IMR-90 (cell line): ENCODE measurements at regions not wholly inside any gene's neighbourhood (a gene's known extent, or its start where the extent isn't known, plus 50 kb on each side); places are given as distances from the start of the nearest gene placed in this dataset.

Experiments used
- ATAC-seq: fragments of 200-7000 bp; cut with Tn5 transposase; 2 replicates; pipeline ENCODE4 v1.9.1; 2020; ENCODE audit warnings: low read depth, mild to moderate bottlenecking, moderate library complexity
- BruUV-seq: library from RNA; stranded (reverse); fragments of 400-500 nt; replicated peaks from 2 replicates; lab custom pipeline; 2021; lab: Mats Ljungman, UMichigan
- CTCF ChIA-PET: fragments of 300-600 bp; formaldehyde crosslinking; extraction: SDS; loops from one replicate; lab custom pipeline; 2021; ENCODE audit warnings: antibody characterized with exemption; lab: Yijun Ruan, JAX
- POLR2A ChIA-PET: fragments of 300-600 bp; sonication (Branson Sonifier 250); formaldehyde crosslinking; loops from one replicate; lab custom pipeline; 2022; ENCODE audit warnings: antibody characterized with exemption; ENCODE audit not compliant: unreplicated experiment; lab: Charles Lee
- DNase-seq: peaks from one replicate; pipeline ENCODE4 v3.0.0; 2013
- H2AFZ ChIP-seq: replicated peaks from 2 replicates; pipeline ENCODE3; 2013; ENCODE audit warnings: low read length, mild to moderate bottlenecking; ENCODE audit not compliant: poor library complexity
- H2AK5ac ChIP-seq: 2 replicates; pipeline ENCODE4 v1.6.1; 2013; ENCODE audit warnings: low read depth, low read length, inconsistent platforms
- H2AK9ac ChIP-seq: replicated peaks from 2 replicates; pipeline ENCODE3; 2013; ENCODE audit warnings: mild to moderate bottlenecking, low read depth, low read length, moderate library complexity; ENCODE audit not compliant: poor library complexity
- H2BK120ac ChIP-seq: 2 replicates; pipeline ENCODE4 v1.6.1; 2013; ENCODE audit warnings: low read depth, low read length, inconsistent platforms
- H2BK15ac ChIP-seq: 3 replicates; pipeline ENCODE4 v1.6.1; 2013; ENCODE audit warnings: low read depth, low read length, inconsistent platforms
- H2BK20ac ChIP-seq: 2 replicates; pipeline ENCODE4 v1.6.1; 2013; ENCODE audit warnings: low read depth, mild to moderate bottlenecking, inconsistent platforms, low read length, moderate library complexity
- H2BK5ac ChIP-seq: 2 replicates; pipeline ENCODE4 v1.6.1; 2013; ENCODE audit warnings: mild to moderate bottlenecking, low read depth, low read length, inconsistent platforms; ENCODE audit not compliant: poor library complexity, severe bottlenecking
- H3K14ac ChIP-seq: replicated peaks from 2 replicates; pipeline ENCODE4 v1.6.1; 2013; ENCODE audit warnings: low read depth, low read length, inconsistent platforms
- H3K18ac ChIP-seq: 2 replicates; pipeline ENCODE4 v1.6.1; 2013; ENCODE audit warnings: low read depth, low read length, control low read depth
- H3K23ac ChIP-seq: 2 replicates; pipeline ENCODE4 v1.6.1; 2013; ENCODE audit warnings: low read depth, low read length, inconsistent platforms
- H3K27ac ChIP-seq: 2 replicates; pipeline ENCODE4 v1.5.1; 2013; ENCODE audit warnings: mild to moderate bottlenecking, control low read depth, low read length; ENCODE audit not compliant: insufficient read depth
- H3K27me3 ChIP-seq: 2 replicates; pipeline ENCODE4 v1.6.1; 2013; ENCODE audit warnings: low read length; ENCODE audit not compliant: control insufficient read depth, insufficient read depth
- H3K36me3 ChIP-seq: 2 replicates; pipeline ENCODE4 v1.6.1; 2013; ENCODE audit warnings: low read length, mixed read lengths; ENCODE audit not compliant: control insufficient read depth, insufficient read depth
- H3K4ac ChIP-seq: 2 replicates; pipeline ENCODE4 v1.6.1; 2013; ENCODE audit warnings: low read depth, low read length, inconsistent platforms
- H3K4me1 ChIP-seq: 2 replicates; pipeline ENCODE4 v1.6.1; 2013; ENCODE audit warnings: low read length, mixed read lengths; ENCODE audit not compliant: control insufficient read depth, insufficient read depth
- H3K4me2 ChIP-seq: 2 replicates; pipeline ENCODE4 v1.6.1; 2013; ENCODE audit warnings: low read depth, mild to moderate bottlenecking, control low read depth, low read length, moderate library complexity
- H3K4me3 ChIP-seq: 2 replicates; pipeline ENCODE4 v1.5.1; 2013; ENCODE audit warnings: low read depth, mild to moderate bottlenecking, control low read depth, low read length, moderate library complexity; ENCODE audit not compliant: insufficient read depth
- H3K56ac ChIP-seq: 2 replicates; pipeline ENCODE4 v1.6.1; 2013; ENCODE audit warnings: low read length, inconsistent platforms; ENCODE audit not compliant: insufficient read depth; ENCODE audit errors: extremely low read depth
- H3K79me1 ChIP-seq, 2 experiments: 2 replicates each; pipeline ENCODE4 v1.6.1; 2013; ENCODE audit warnings: low read length in 2 of 2, inconsistent platforms in 1 of 2, low read depth in 1 of 2
- H3K9ac ChIP-seq: 2 replicates; pipeline ENCODE4 v1.6.1; 2013; ENCODE audit warnings: low read depth, low read length, control low read depth
- H3K9me1 ChIP-seq: 2 replicates; pipeline ENCODE4 v1.6.1; 2013; ENCODE audit warnings: low read length, inconsistent platforms; ENCODE audit not compliant: insufficient read depth
- H3K9me3 ChIP-seq: 2 replicates; pipeline ENCODE4 v1.6.1; 2013; ENCODE audit warnings: low read length; ENCODE audit not compliant: control insufficient read depth, insufficient read depth
- H4K20me1 ChIP-seq: 2 replicates; pipeline ENCODE4 v1.6.1; 2013; ENCODE audit warnings: low read length, inconsistent platforms; ENCODE audit not compliant: insufficient read depth
- H4K5ac ChIP-seq: 2 replicates; pipeline ENCODE4 v1.6.1; 2013; ENCODE audit warnings: mild to moderate bottlenecking, low read depth, low read length, control low read depth
- H4K8ac ChIP-seq, 2 experiments: 2 replicates each; pipeline ENCODE4 v1.6.1; 2013; ENCODE audit warnings: low read depth in 2 of 2, low read length in 2 of 2, control low read depth in 1 of 2, inconsistent platforms in 1 of 2
- H4K91ac ChIP-seq: 2 replicates; pipeline ENCODE4 v1.6.1; 2013; ENCODE audit warnings: low read depth, low read length, inconsistent platforms; ENCODE audit not compliant: insufficient read depth
- BHLHE40 ChIP-seq: fragments of 150-350 bp; IDR thresholded peaks from 2 replicates; pipeline ENCODE4 v1.6.1; 2016; ENCODE audit warnings: mild to moderate bottlenecking, low read depth, low read length
- CTCF ChIP-seq: conservative IDR thresholded peaks from 2 replicates; pipeline ENCODE4 v1.5.1; 2012; ENCODE audit warnings: mild to moderate bottlenecking, low read depth, low read length, improper control_type of control experiment
- FOS ChIP-seq: fragments of 150-350 bp; IDR thresholded peaks from 2 replicates; pipeline ENCODE4 v1.6.1; 2016; ENCODE audit warnings: low read depth, low read length
- MAFK ChIP-seq: IDR thresholded peaks from 2 replicates; pipeline ENCODE4 v1.6.1; 2012; ENCODE audit warnings: low read depth, low read length, improper control_type of control experiment
- MAZ ChIP-seq: IDR thresholded peaks from 2 replicates; pipeline ENCODE4 v1.6.1; 2012; ENCODE audit warnings: low read depth, mild to moderate bottlenecking, low read length, improper control_type of control experiment, moderate library complexity, borderline replicate concordance
- POLR2A ChIP-seq: IDR thresholded peaks from 2 replicates; pipeline ENCODE4 v1.6.1; 2012; ENCODE audit warnings: mild to moderate bottlenecking, low read depth, low read length
- RCOR1 ChIP-seq: IDR thresholded peaks from 2 replicates; pipeline ENCODE4 v1.6.1; 2012; ENCODE audit warnings: mild to moderate bottlenecking, low read length, improper control_type of control experiment; ENCODE audit not compliant: insufficient replicate concordance
- RFX5 ChIP-seq: IDR thresholded peaks from 2 replicates; pipeline ENCODE4 v1.8.0; 2012; ENCODE audit warnings: low read depth, mild to moderate bottlenecking, low read length, moderate library complexity
- WGBS, 2 experiments: methylation state at CpG; one replicate each; pipeline versions ENCODE4 v1.1.5 to v1.1.7; 2013; ENCODE audit warnings: missing lambda C conversion rate in 2 of 2; ENCODE audit not compliant: insufficient read length in 1 of 2; ENCODE audit errors: extremely low coverage in 2 of 2; 5-methylcytosine and 5-hydroxymethylcytosine counted together
- dilution Hi-C: fragments of 300-500 bp; cut with HindIII; formaldehyde crosslinking; loops from one replicate; pipeline ENCODE4 v1.14.3; 2018; ENCODE audit warnings: low sequenced_read_pairs; ENCODE audit not compliant: unreplicated experiment
- in situ Hi-C: fragments of 300-500 bp; cut with MboI; formaldehyde crosslinking; loops from 3 replicates; pipeline ENCODE4 v1.14.3; 2019; ENCODE audit warnings: low sequenced_read_pairs, inconsistent platforms, mixed read lengths
- intact Hi-C: fragments of 100-400 bp; cut with micrococcal nuclease; formaldehyde crosslinking; loops from 2 replicates; pipeline ENCODE4 v1.10.0; 2022
- TF ChIP-seq, protein P1 (sequence below): fragments of 150-350 bp; IDR thresholded peaks from 2 replicates; pipeline ENCODE4 v1.6.1; 2017; ENCODE audit warnings: mild to moderate bottlenecking, antibody characterized with exemption, low read length, low read depth

- Histone ChIP-seq H2BK120ac (no peak overlapping the region), H4K20me1 (peaks cover 4% of the 10 kb centered on the region; the same call in 1 of the 2 replicates), H3K79me1 (no peaks in the 10 kb centered on the region), H3K27ac (no peak overlapping the region), H4K91ac (no peak overlapping the region), H3K9ac (no peak overlapping the region), H2AK9ac (no peak overlapping the region), H3K27me3 (peaks cover 42% of the 10 kb centered on the region), H3K4me1 (no peaks in the 10 kb centered on the region), H3K9me3 (no peaks in the 10 kb centered on the region), H2BK5ac (no peak overlapping the region), H2AFZ (no peak overlapping the region), H3K14ac (no peak overlapping the region), H3K4me2 (no peak overlapping the region), H2BK20ac (no peak overlapping the region), H3K4me3 (no peak overlapping the region), H3K23ac (no peak overlapping the region), H3K36me3 (no peaks in the 10 kb centered on the region), H3K18ac (no peak overlapping the region), H2BK15ac (no peak overlapping the region), H2AK5ac (no peak overlapping the region), H3K56ac (no peak overlapping the region), H4K8ac (no peak overlapping the region), H4K5ac (no peak overlapping the region), H3K4ac (no peak overlapping the region), H3K9me1 (no peaks in the 10 kb centered on the region)
- ChIA-PET POLR2A (no interaction called here), CTCF (no interaction called here)
- DNase-seq (no peak), ATAC-seq (no peak)
- intact Hi-C loops, result no loop called here
- BruUV-seq, result no TSS peak
- in situ Hi-C loops, result no loop called here
- dilution Hi-C loops, result no loop called here
- no peak for TF ChIP-seq MAZ
- no peak for TF ChIP-seq BHLHE40
- TF ChIP-seq RCOR1, result no peak
- TF ChIP-seq POLR2A, result no peak
- no peak for TF ChIP-seq MAFK
- no peak for TF ChIP-seq CTCF
- no peak for TF ChIP-seq RFX5
- TF ChIP-seq, protein P1, sequence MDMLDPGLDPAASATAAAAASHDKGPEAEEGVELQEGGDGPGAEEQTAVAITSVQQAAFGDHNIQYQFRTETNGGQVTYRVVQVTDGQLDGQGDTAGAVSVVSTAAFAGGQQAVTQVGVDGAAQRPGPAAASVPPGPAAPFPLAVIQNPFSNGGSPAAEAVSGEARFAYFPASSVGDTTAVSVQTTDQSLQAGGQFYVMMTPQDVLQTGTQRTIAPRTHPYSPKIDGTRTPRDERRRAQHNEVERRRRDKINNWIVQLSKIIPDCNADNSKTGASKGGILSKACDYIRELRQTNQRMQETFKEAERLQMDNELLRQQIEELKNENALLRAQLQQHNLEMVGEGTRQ, result no peak
- TF ChIP-seq FOS, result no peak
- 36% methylated on average over 4 of the region's 5 CpGs; no CpG with 5 or more reads in 1 of the 2 experiments for WGBS, 2 experiments
Measured at GRCh38 chr11:119519796-119520195, 96.8 kb upstream of the THY1 start.
